HG02610 (cell line): ENCODE measurements at regions not wholly inside any gene's neighbourhood (a gene's known extent, or its start where the extent isn't known, plus 50 kb on each side); places are given as distances from the start of the nearest gene placed in this dataset.
"Not testable (repeated sequence)": the region's sequence is repeated elsewhere in the genome, so short reads cannot be mapped to it uniquely, and the experiment has no call there.

Experiments
- ATAC-seq: cut with Tn5 transposase; IDR thresholded peaks from one replicate; pipeline ENCODE4 v1.9.1; 2021; ENCODE audit warnings: mild to moderate bottlenecking, moderate library complexity; ENCODE audit not compliant: unreplicated experiment

DNA sequence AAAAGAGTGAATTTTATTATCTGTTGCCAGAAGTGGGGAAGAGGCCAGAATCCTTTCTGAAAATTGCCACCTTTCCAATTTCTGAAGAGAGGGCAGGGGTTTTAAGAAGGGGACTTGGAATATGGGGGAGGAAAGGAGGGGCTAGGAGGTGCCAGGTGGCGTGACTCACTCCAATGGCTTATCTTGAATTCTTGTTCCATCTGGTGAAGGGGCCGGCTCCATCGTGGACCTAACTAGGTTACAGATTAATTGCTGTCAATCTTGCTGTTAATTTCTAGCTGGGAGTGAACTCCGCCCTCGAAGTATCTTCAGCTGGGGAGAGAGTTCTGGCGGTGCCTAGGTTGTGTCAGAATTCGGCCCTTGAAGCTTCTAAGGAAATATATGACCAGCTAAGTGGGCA, 138.7 kb downstream of the YTHDC2 start:
- no peak for ATAC-seq

DNA sequence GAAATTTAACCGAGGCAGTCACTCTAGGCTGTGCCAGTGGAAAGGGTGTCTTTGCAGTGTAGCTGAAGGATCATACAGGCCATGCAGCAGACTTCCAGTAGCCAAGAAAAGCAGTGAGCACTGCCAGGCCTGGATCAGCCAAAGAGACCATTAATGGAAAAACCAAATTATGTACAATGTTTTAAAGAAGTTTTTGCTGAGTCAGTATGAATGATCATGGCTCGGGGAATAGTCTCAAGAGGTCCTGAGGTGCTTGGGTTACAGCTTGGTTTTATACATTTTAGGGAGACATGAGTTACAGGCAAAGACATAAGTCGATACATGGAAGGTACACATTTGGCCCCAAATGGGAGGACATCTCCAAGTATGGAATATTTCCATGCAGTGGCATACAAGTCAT, 141.3 kb downstream of the YTHDC2 start:
- no peak for ATAC-seq

DNA sequence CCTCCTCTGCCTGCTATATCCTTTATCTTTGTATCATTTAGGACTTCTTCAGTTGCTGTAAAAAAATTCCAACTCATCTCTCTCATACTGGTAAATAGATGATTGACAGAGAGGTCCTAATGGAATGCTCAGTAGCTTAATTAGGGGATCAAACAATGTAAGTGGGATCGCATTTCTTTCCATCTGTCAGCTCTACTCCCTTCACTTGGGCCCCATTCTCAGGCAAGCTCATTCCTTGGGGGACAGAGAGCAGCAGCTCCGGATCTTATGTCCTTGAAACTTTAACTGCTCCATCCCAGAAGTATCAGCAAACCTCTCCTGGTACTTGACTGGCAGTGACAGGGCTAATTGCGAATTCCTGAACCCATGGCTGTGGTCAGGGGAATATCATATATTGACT, 146.7 kb downstream of the YTHDC2 start:
- ATAC-seq, result no peak

DNA sequence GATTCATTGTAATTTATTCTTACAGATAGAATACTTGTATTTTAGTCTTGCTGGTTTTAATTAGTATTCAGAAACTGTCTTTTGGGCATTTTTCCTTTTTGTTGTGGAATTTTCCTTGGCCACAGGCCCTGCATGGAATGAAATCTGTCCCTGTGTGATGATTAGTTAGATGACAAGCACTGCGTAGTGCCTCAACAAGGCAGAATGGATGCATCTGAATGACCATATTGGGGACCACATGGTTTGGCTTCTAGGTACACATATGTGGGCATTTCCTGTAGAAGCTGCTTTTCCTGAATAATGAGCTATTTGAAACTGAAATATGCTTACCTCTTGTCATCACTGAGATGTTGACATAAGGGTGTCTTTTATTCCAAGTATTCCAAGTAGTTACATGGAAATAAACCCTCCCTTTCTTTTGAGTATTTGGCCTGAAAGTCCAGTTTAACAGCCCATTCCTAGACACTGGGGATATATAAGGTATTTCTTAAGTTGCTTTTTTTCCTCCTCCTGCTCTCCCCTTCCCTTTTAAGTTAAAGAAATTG, 147.3 kb downstream of the YTHDC2 start:
- no peak for ATAC-seq

DNA sequence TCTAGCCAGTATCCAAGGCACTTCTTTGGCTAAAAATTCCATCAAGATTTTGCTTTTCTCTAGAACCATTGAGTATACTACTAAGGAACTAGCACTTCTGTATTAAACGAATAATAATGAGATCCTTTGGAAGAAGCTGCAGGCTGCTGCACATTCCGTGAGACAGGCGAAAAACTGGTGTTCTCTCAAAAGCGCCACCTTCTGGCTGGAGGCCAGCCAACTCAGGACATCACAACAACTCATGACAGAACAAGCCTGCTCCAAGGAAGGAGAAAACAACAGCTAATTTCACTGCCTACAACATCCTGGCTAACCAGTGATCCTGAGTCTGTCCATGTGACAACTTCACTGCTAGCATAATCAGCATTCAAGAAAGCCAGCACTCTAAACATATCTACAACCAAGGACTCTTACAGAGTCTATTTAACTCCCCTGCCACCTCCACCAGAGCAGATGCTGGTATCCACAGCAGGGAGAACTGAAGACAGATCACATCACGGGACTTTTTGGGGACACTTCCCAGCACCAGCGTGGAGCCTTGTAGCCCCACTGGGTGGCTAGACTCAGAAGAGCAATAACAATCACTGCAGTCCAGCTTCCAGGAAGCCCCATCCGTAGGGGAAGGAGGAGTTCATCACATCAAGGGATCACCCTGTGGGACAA, 150.5 kb downstream of the YTHDC2 start:
- ATAC-seq, result no peak

DNA sequence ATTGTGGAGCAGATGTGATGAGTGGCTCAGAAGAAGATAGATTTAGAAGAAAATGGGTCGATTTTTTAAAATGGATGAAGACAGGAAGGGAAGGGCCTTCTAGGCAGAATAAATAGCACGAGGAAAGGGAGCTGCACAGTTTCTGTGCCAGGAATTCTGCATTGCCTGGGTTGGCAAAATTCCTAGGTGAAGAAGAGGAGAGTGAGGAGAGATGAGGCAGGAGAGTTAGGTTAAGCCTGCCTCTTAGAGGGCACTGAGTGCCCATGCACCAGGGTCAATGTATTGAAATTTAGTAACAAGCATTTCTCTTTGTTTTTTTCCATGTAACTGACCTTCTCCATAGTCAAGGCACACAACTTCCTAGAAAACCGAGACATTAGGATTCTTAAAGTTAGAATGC, 159.5 kb downstream of the YTHDC2 start:
- no peak for ATAC-seq

DNA sequence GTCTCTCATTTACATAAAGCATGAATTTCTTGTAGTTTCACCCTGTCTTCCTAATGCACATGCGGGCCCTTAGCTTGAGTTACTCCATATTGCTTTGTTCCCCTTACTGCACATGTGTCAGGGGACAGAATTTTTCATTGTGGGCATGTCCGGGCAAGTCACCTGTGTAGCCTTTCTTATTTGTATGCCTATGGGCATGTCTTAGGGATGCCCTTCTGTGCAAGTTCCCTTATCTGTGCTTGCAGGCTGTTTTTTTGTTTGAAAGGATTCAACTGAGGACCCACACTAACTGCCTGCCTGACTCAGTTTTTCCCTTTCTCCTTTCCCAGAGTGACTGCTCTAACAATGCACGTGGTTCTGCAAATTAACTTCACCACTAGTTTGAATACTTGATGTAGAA, 161.7 kb downstream of the YTHDC2 start:
- ATAC-seq, result no peak

DNA sequence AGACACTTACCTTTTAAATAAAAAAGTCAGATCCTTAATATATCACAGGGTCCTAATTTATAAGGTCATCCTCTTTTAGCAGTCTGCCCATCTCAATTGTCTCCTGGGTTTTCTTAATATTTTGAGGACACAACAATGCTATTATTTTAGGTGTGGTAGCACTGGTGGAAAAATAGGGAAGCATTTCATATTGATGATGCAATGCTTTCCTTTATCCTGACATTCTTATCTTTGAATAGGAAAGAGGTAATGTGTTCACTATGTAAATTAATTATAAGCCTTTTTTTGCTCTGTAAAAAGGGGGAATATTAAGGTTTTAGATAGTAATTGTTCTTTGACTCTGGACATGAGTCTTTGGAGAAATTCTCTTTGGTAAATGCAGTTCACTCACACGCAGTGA, 164.7 kb downstream of the YTHDC2 start:
- ATAC-seq, result no peak

DNA sequence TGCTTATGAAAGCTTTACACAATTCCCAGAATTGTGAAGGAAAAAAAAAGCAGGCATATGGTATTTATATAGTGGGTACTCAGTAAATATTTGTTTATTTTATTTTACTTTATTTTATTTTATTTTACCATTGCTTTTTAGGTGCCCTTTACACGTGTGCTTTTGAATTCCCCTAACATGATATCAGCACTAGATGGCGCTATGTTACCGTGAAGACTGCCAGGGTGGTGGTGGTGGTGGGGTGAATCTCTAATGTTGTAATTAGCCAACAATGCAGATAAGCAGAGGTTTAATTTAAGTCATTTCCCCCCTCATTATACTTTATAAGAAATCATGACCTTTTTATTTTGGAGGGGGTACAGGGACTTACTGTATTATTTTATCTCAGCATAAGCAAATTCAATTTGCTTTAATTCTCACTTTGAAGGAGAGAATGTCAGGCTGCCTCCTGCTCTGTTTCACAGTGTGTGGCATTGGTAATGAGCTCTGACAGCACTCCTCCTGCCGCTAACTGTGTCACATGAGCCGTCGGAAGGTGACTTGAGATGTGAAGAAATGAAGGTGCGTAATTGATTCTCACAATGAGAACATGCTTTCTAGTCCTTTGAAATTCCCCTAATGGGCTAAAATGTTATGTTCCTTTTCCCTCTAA, 165.6 kb downstream of the YTHDC2 start:
- ATAC-seq, result peak; percentile 74

DNA sequence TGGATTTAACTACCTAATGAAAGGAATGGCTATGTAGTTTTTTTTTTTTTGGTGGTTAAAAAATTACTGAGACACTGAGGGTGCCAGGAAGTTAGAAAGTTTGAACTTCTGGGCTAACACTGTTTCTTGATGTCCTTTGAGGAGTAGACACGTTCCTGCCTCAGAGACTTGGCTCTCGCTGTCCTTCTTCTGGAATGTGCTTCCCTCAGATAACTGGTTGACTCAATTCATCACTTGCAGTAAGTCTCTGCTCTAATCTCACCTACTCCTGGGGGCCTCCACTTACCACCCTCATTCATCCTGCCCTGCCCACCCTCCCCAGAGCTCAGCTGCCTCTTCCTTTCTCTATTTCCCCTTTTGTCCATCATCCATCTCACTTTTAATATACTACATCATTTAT, 167.0 kb downstream of the YTHDC2 start:
- ATAC-seq, result no peak

DNA sequence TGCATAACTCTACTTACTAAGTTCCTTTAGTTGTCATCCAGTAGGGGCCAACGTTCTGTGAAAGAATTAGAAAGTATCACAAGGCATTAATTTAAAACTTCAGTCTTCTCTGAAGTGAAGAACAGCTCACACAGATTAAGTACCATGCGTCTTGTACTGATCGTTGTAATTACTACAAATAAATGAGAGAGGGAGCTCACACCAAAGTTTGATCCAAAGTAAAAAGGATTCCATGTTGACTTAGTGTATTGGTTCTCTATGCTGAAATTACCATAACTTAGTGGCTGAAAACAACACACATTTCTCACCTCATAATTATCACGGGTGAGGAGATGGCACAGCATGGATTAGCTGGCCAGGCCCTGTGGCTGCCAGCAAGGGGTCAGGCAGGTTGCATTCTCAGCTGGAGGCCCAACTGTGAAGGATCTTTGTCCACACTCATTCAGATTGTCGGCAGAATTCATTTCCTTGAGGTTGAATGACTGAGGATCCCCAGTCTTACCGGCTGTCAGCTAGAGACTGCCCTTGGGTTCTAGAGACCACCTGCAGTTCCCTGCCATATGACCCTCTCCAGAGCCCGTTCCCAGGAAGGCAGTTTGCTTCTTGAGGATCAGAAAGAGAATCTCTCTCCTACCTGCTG, 169.1 kb downstream of the YTHDC2 start:
- no peak for ATAC-seq

DNA sequence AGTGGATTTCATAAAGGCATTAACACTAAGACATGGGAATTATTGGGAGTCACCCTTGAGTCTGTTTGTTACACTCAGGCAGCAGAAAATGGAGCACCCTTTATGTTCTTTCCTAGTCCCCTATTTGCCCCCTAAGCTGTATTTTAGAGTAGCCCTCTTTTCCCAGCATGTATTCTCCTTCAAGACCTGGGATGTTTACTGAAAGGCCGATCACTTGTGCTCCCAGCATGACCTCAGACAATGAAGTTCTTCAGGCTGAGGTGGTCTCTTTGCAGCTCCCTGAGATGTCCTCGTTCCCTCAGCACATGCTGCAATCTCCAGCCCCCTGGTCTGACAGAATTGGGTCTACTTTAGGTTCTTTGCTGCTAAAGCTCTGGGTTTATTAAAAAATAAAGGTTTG, 169.7 kb downstream of the YTHDC2 start:
- no peak for ATAC-seq

DNA sequence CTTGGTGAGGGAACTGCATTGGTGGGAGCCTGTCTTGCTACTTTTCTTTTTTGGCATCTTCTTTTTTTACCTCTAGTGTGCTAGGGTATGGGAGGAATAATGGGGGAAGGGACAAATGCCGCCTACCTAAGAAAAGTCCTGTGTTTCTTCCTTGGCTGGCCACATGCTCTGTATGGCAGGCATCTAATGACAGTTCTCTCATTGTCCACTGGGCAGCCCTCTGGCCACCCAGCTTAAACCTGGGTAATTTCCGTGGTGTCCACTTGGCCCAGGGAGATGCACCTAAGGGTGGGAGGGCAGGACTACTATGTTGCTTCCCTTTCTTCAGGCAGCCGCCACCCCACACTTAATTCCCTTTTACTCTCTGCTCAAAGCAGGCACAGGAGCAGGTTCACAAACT, 173.1 kb downstream of the YTHDC2 start:
- ATAC-seq, result no peak

DNA sequence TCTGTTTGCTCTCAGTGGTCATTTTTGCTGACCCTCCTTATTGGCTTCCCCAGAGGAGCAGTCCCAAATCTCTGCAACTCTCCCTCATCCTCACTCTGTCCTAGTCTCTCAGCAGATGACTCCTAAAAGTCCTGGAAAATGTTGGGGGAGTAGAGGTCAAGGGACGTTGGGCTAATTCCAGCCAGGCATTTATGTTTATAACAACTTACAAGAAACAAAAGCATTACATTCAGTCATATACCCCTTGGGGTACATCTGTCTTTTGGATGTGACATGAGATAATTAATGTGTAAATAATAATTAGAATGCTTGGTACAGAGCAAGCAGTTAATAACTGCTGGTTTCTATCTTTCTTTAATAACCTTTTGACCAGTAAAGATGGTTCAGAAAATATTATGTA, 176.2 kb downstream of the YTHDC2 start:
- no peak for ATAC-seq

DNA sequence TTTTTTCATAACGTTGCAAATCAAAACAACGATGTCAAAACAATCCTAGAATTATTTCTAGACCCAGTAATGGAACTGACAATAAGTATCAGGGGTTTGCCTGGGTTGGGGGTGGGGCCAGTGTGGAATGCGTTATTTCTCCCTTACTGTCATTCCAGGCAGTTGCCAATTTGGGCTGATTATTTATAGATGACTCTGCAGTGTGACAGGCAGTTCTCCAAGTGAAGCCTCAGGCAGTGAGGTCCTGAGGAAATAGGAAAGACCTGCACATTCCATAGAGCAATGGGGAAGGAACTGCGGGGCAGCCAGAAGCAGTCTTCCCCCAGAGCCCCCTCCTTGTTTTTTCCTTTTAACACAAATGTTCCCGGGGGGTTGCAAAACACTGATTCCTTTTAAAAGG, 179.0 kb downstream of the YTHDC2 start:
- no peak for ATAC-seq

DNA sequence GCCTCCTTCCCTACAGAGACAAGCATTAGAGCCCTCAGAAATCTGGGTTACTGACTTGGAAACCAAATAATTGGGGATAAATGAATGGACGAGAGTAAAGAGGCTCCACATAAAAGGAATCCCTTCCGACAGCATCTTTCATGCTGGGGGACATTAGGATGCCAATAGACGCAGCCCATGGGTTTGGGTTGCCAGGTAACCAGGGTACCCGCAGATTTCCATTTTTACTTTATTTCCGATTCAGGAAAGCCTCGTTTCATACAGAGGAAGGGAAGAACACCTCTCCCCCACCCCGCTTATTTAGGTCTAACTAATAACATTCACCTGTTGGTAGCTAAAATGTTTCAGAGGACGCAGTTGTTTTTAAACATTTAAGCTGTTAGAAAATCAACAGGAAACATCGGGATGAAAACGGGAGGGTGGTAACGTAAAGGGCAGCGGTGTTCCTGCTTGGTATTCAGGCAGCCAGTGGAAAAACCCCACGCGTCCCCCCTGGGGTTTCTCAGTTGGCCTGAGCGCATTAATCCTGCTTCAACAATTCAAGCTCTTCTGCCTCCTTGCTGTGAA, 179.5 kb downstream of the YTHDC2 start:
- ATAC-seq, result no peak

DNA sequence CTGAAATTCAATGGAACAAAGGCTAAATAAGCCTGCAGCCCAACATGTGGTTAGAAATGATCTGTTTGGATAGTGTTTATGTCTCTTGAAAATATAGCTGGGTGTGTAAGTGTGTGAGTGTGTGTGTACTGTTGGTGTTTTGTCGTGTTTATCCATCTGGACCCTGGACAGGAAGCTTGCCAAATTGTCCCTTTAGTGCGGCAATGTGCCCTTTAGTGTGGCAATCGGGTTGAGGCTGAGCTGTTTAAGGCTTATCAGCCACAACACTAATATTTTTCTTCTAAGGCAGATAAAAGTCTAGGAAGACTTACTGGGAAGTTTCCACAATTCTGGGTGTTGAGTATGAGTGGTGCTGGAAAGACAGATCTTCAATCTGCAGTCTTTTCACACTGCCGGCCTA, 180.2 kb downstream of the YTHDC2 start:
- no peak for ATAC-seq

DNA sequence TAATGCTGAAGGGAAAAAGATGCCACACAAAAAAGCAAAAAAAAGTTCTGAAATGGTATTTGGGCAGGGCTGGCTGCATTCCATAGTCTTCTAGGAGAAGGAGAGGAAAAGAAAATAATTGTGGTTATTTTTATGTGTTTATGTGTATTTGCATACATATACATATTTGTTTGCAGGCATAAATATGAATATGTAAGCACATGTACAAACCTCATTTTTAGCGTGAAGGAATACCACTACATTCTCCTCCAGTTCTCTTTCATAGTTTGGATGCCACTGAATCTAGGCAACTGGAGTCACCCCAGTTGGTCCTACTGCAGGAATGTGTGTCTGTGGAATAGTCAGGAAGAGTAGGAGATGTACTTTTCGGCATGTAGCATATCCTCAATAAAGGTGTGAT, 181.1 kb downstream of the YTHDC2 start:
- no peak for ATAC-seq

DNA sequence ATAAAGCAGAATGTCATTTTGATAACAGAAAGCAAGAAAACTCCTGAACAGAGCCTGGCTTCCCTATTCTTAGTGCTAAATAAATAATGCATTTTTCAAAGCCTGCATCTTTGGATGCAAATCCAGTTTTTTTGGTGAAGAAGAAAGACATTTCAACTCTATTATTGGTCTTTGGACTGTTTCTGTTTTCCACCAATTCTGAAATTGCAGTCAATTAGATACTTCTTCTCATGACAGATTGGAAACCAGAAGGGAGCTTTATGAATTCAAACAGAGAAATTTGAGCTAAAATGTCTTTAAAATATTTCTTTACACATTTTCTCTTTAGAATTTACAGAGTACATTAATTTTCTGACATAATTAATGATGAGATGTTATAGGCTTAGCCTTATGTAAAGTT, 189.8 kb downstream of the YTHDC2 start:
- ATAC-seq, result no peak

DNA sequence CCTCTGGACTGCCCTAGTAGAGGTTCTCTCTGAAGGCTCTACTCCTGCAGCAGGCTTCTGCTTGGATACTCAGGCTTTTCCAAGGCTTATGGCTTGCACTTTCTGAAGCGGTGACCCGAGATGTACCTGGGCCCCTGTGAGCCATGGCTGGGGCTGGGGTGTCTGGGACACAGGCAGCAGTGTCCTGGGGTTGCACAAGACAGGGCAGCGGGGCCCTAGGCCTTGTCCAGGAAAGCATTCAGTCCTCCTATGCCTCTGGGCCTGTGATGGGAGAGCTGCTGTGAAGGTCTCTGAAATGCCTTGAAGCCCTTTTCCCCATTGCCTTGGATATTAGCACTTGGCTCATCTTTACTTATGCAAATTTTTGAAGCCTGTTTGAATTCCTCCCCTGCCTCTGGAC, 192.2 kb downstream of the YTHDC2 start:
- no peak for ATAC-seq

DNA sequence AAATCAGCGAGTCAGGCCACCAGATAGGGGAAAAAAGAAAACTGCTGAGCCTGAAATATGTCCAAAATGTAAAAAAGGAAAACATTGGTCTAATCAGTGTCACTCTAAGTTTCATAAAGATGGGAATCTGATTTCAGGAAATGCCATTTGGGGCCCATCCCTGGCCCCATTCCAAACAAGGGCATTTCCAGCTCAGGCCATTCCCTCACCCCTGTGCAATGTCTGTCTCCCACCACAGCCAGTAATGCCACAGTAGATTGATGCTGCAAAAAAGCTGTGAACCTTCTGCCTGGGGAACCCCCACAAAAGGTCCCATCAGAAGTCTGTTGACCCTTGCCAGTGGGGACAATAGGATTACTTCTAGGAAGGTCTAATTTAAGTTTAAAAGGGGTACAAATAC, 199.6 kb downstream of the YTHDC2 start:
- no peak for ATAC-seq

DNA sequence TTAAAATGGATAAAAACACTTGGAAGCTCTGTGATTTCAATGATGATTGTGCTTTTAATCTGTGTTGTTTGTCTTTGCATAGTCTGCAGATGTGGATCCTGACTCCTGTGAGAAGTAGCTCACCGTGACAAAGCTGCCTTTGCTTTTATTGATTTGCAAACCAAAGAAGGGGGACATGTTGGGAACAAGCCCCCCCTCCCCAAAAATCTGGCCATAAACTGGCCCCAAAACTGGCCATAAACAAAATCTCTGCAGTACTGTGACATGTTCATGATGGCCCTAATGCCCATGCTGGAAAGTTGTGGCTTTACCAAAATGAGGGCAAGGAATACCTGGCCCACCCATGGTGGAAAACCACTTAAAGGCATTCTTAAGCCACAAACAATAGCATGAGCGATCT, 202.4 kb downstream of the YTHDC2 start:
- not testable (repeated sequence) for ATAC-seq
